Erythroblast (primary cell): ENCODE measurements at regions not wholly inside any gene's neighbourhood (a gene's known extent, or its start where the extent isn't known, plus 50 kb on each side); places are given as distances from the start of the nearest gene placed in this dataset.

Experiments used
- DNase-seq, 2 experiments: peaks; one replicate each; lab custom pipeline; 2025; lab: John Stamatoyannopoulos, UW
- GATA1 ChIP-seq: IDR thresholded peaks from 2 replicates; pipeline ENCODE4 v1.6.1; 2011; ENCODE audit warnings: low read depth, mild to moderate bottlenecking, control low read depth, low read length, moderate library complexity
- POLR2A ChIP-seq: IDR thresholded peaks from 2 replicates; pipeline ENCODE4 v1.6.1; 2011; ENCODE audit warnings: mild to moderate bottlenecking, low read length

DNA sequence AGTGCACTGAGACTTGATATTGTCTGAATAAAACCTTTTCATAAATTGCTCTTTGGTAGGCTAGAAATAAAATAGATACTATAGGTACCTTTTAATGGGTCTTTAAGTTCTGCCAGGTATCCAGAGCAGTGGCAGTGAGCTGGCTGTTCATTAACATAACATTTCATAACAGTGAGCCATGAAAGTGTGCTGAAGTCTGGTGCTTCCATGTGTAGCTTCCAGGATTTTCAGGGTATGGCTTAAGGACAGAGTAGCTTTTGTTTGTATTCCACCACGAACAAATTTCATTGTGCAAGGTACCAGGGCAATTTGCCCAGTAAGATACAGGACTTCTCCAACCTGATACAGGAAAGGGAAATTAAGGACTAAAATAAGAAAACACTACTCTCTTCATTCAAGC is 124.7 kb upstream of the NANOGP8 start:
- no peak for DNase-seq
- TF ChIP-seq POLR2A: no peak

DNA sequence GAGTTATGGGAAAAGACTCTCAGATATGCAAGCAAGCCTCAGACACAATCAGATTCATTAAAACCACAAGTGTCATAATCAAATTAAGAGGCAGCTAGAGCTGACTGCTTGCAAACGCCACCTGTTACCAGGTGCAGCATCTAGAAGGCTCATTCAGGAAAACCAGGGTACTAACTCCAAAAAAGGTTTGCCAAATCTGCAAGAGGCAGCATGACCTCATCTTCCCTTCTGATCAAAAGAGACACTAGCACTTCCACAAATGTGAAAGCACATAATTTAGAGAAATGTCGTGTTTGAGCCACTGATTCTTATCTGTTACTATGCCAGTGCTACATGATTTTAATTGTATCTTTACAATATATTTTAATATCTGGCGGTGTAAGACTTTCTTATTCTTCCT is 123.3 kb upstream of the NANOGP8 start:
- no peak for TF ChIP-seq GATA1
- no peak for TF ChIP-seq POLR2A
- no peak for DNase-seq

DNA sequence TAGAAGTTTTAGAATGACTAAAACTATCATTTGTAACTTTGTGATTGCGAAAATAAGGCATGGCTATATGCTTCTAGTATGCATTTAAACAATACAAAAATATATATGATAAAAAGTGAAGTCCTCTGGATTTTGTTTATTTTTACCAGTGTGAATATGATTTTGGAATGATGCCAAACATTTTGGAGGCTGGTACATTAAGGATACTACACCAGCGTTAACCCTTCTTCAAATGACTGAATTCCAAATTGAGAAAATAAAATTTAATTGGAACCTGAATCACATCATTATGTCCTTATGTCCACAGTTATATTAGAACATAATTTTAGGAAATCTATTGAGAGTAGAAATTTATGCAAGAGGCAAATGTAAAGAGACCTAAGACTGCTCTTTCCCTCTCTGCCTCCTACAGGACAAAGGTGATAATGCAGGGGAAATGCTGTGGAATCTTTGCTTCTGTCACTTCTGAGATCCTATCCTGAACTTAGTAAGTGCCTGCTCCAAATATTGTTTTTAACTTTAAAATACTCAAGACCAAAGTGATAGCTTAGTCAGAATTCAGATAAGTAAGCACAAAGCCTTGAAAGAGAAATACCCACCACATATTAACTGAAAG is 121.1 kb upstream of the NANOGP8 start:
- TF ChIP-seq POLR2A (no peak), GATA1 (no peak)
- peak; percentile 64 to 80 for DNase-seq

DNA sequence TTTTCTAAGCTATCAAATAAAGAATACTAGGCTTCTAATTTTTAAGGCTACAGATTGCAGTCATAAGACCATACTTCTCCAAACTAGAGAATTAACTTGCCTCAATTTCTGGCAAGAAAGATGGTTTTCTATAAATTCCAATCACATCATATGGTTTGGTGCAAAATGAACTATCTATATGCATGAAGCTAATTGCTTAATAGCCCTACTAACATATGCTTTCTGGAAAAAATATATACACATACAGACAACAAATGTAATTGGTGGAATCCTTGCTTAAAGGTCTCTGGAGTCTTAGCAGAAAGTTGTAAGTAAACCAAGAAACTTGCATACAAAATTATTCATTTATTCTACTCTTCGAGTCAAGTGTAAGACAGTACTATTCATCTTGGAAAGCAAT is 113.1 kb upstream of the NANOGP8 start:
- DNase-seq: no peak
- TF ChIP-seq POLR2A (no peak), GATA1 (no peak)

DNA sequence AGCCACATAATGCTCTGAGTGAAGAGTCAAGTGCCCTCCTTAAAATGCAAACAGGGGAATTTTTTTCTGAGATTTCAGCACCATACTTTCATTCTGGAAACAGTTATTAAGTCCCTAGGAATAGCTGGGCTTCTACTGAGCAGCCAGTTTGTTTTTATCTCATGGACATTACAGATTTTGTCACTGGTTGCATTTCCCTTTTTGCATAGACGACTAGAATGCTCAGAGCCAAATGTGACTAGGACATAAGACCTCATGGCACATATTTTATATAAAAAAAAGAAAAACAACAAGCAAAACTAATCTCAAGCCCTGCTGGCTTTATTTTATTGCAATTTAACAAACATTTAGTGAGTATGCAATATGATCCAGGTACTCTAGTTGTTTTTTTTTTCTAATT is 112.7 kb upstream of the NANOGP8 start:
- no peak for TF ChIP-seq GATA1
- TF ChIP-seq POLR2A: no peak
- no peak for DNase-seq

DNA sequence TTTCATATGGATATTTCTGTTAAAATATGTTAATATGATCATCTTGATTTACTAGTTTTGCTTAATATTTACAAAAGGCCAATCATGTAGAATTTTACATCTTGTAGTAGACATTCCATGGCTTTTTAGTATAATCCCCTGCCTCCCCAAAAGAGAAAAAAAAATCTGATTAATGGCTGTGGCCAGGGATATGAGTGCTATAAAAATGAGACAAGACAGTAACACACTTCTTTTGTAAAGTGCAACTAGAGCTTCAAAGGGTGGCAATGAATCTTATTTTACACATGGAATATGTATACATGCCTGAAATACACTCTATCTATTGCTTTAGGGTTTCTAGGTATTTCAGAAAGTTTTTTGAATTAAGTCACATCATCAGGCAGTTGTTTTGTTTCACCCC is 112.2 kb upstream of the NANOGP8 start:
- no peak for TF ChIP-seq GATA1
- no peak for TF ChIP-seq POLR2A
- DNase-seq: no peak

DNA sequence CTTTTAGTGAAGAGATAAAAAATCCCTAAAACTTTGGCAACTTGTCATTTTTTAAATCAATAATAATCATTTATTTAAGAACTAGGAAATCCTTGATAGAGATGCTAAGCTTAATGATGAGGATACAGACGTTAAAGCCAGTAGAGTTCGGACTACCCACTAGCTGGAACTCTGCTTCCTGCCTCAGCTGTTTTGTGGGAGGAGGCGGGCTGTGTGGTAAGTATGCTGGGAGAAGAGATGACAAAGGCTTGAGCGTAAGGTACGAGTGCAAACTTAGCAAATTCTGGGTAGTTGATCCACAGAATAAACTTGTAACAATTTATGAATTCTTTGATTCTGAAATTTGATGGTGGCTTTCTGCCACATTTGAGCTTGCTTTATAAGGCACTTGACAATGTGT is 111.2 kb upstream of the NANOGP8 start:
- DNase-seq: no peak
- TF ChIP-seq GATA1 (no peak), POLR2A (no peak)

DNA sequence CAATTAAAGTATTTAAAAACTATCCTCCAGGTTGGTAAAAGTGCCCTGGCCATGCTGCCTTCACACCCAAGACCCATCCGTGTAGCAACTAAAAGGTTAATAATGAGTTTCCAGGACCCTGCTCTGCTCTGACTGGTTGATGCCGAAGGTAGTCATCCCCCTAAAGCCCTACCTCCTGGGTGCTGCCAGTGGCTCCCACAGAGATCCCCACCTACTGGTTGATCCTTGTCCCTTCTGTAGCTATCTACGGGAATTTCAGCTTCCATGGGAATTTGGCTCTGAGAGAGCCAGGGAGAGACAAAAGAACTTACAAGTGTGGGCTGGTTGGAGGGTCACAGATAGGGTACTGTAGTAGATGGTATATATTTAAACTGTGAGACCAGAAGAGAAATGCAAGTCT is 110.6 kb upstream of the NANOGP8 start:
- no peak for TF ChIP-seq GATA1
- no peak for TF ChIP-seq POLR2A
- no peak for DNase-seq

DNA sequence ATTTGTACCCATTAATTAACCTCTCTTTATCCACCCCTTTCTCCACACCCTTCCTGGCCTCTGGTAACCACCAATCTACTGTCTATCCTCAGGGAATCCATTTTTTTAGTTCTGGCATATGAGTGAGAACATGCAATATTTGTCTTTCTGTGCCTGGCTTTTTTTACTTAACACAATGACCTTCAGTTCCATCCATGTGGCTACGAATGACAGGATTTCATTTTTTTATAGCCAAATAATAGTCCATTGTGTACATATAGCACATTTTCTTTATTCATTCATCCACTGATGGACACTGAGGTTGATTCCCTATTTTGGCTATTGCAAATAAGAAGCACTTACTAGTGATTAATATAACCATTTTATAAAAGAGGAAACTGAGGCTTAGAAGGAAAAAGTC is 109.9 kb upstream of the NANOGP8 start:
- TF ChIP-seq GATA1: no peak
- TF ChIP-seq POLR2A: no peak
- no peak for DNase-seq

DNA sequence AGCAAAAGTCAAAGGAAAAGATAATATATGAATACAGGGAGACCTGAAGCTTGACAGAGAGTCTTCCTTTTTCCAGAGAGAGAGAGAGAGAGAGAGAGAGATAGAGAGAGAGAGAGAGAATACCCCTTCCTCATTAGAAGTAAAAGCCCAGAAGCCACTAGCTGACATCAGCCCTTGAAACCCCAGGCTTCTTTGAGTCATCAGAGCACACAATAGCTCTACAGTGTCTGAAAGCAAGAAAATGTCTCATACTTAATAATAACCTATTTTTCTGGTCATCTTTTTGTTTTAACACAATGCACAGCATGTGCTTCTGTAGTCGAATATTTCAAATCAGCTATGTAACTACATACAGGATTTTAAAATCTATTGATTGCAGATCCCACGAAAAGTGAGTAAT is 109.2 kb upstream of the NANOGP8 start:
- TF ChIP-seq POLR2A (no peak), GATA1 (no peak)
- DNase-seq: no peak

DNA sequence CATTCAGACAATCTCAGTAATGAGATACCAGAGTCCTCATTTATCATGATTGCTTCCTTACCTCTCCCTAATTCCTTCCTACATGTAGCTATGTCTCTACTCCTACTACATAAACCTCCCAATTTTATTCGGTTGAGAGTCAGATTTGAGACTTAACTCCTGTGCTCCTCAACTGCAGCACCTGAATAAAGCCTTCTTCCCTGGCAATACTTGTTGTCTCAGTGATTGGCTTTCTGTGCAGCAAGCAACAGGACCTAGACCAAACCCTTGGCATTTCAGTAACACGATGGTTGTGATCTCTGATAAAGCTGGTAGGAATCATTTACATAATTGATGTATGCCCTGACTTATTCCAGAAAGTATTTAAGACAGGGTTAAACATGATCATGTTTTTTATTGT is 106.7 kb upstream of the NANOGP8 start:
- DNase-seq: no peak
- no peak for TF ChIP-seq GATA1
- no peak for TF ChIP-seq POLR2A

DNA sequence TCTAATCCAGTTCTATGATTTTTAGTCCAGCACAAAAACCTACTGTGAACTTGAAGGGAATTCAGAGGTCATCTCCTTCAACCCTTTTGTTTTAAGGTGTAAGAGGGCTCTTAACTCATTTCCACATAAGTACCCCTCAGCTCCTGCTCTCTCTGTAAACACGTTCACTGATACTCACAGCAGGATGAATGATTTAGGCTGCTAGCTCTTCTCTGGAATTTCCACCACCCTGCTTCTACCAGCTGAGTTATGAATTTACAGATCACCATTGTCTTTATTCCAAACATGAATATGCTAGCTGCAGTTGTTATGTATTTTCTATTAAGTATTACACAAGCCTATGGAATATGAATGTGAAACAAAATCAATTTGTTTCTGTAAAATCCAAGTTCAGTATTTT is 101.3 kb upstream of the NANOGP8 start:
- no peak for TF ChIP-seq POLR2A
- TF ChIP-seq GATA1: no peak
- no peak for DNase-seq

DNA sequence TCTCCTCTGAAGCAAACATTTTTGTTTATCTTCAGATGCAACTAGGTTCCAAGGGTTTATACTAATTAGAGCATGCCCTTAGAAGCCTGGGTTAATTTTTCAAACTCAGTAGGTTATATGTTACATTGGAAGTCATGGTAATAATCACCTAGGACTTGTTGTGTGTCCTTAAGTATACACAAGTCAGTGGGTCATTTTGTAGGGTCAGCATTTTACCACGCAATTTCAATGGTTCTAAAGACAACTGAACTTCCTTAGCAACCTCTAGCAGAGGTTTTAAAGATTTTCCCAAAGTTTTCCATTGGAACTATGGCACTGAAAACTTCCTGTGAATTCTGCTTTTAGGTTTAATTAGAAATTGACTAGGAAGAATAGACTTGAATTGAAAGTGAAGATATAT is 99.6 kb upstream of the NANOGP8 start:
- DNase-seq: no peak
- TF ChIP-seq GATA1 (no peak), POLR2A (no peak)

DNA sequence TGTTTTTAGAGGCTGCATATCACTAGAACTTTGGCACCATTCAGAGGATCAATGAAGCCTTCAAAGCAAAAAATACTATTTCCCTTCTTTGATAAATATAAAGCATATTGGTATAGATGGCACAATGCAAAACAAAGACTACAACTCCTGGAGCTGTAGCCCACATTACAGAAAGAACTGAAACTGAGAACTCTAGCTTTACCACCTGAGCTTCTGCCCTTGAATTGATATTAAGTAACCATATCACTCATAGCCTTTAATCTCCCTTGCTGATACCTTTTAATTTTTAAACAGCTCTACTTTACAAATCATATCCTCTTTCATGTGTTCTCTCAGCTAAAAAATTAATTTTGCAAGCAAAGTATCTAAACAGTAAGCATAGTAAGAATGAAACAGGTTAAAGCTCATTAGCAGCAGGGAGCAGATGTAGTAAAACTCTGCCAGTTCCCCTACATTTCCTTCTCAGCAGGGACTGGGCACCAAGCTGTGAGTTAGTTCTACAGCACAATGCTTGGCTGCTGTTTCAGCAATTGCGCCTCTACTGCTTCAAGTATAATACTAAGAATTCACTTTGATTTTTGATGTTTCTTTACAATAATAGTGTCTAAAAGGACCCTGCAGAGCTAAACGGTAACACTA is 97.9 kb upstream of the NANOGP8 start:
- no peak for DNase-seq
- TF ChIP-seq GATA1 (no peak), POLR2A (no peak)

DNA sequence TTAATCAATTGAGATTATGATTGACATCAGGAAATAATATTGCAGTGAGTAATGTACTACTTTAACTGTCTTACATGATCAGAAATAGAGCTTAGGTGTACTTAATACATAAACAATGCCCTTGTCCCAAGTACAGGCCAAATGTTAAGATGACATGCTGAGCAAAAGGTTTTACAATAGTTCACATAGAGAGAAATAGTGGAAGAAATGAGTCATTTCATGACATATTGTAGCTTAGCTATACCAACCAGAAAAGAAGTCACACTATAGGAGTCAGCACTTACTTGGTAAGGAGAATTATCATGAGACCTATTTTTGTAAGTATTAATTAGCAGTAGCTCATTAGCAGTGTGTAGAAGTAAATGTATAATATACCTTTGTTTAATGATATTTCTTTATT is 96.4 kb upstream of the NANOGP8 start:
- peak; percentile 2 to 12 for DNase-seq
- TF ChIP-seq GATA1: no peak
- no peak for TF ChIP-seq POLR2A
